A549 (cell line): ENCODE measurements at regions not wholly inside any gene's neighbourhood (a gene's known extent, or its start where the extent isn't known, plus 50 kb on each side); places are given as distances from the start of the nearest gene placed in this dataset.

Experiments used
- ATAC-seq, 2 experiments: fragments of 200-7000 bp in 1 of 2; fragments of >200 bp in 1 of 2; cut with Nextera tagmentation in 1 of 2; cut with Tn5 transposase in 1 of 2; 3 replicates each; pipeline versions ENCODE4 v1.8.0 to v1.9.1; 2018 to 2020; ENCODE audit warnings: mild to moderate bottlenecking in 1 of 2, moderate library complexity in 1 of 2
- CTCF ChIA-PET: fragments of 300-600 bp; sonication (Branson Sonifier 250); formaldehyde crosslinking; extraction: SDS; loops from one replicate; lab custom pipeline; 2021; ENCODE audit warnings: antibody characterized with exemption, inconsistent platforms; lab: Yijun Ruan, JAX
- POLR2A ChIA-PET: fragments of 350-600 bp; formaldehyde crosslinking; extraction: SDS; loops from one replicate; lab custom pipeline; 2021; ENCODE audit warnings: antibody characterized with exemption, inconsistent platforms; lab: Yijun Ruan, JAX
- DNase-seq, 2 experiments: peaks; one replicate each; pipeline versions ENCODE4 v3.0.0 to v3.0.0-alpha.2; 2011 to 2016; ENCODE audit warnings: low read depth in 1 of 2, low spot score in 1 of 2
- FAIRE-seq: peaks from 2 replicates; lab custom pipeline; 2011; peaks lifted over from hg19 to GRCh38; lab: Jason Lieb, UNC
- H3K27ac ChIP-seq, 2 experiments: fragments of >200 bp; sonication (Bioruptor Twin); formaldehyde crosslinking; 3 replicates each; pipeline ENCODE4 v1.5.1; 2016 to 2017
- H3K4me1 ChIP-seq: fragments of >200 bp; sonication (Bioruptor Twin); formaldehyde crosslinking; 3 replicates; pipeline ENCODE4 v1.6.1; 2016
- H3K4me2 ChIP-seq: fragments of >200 bp; sonication (Bioruptor Twin); formaldehyde crosslinking; 3 replicates; pipeline ENCODE4 v1.6.1; 2016
- H3K4me3 ChIP-seq: fragments of >200 bp; sonication (Bioruptor Twin); formaldehyde crosslinking; 3 replicates; pipeline ENCODE4 v1.5.1; 2016
- H3K9me3 ChIP-seq: fragments of >200 bp; sonication (Bioruptor Twin); formaldehyde crosslinking; 3 replicates; pipeline ENCODE4 v1.6.1; 2016
- BHLHE40 ChIP-seq: IDR thresholded peaks from 2 replicates; pipeline ENCODE4 v1.6.1; 2012; ENCODE audit warnings: low read depth, low read length, inconsistent platforms
- CBX2 ChIP-seq: fragments of 200-600 bp; sonication (generic); IDR thresholded peaks from 2 replicates; pipeline ENCODE4 v1.6.1; 2016; ENCODE audit warnings: low read depth, mild to moderate bottlenecking, borderline replicate concordance
- CHD2 ChIP-seq: fragments of 150-350 bp; IDR thresholded peaks from 2 replicates; pipeline ENCODE4 v1.6.1; 2014; ENCODE audit warnings: low read length; ENCODE audit not compliant: partially characterized antibody
- E2F6 ChIP-seq: IDR thresholded peaks from 2 replicates; pipeline ENCODE4 v1.6.1; 2012; ENCODE audit warnings: low read depth, borderline replicate concordance
- EHMT2 ChIP-seq: fragments of 200-600 bp; sonication (generic); IDR thresholded peaks from 2 replicates; pipeline ENCODE4 v1.6.1; 2016; ENCODE audit warnings: antibody characterized with exemption, low read depth, mild to moderate bottlenecking, moderate library complexity
- FOSB ChIP-seq: fragments of 250-450 bp; sonication (Bioruptor Pico); IDR thresholded peaks from 2 replicates; pipeline ENCODE4 v1.5.0; 2020; ENCODE audit warnings: mild to moderate bottlenecking, moderate library complexity
- HOXB13 ChIP-seq: fragments of 250-450 bp; sonication (Bioruptor Pico); IDR thresholded peaks from 2 replicates; pipeline ENCODE4 v1.5.0; 2020; ENCODE audit warnings: low read depth, mild to moderate bottlenecking, moderate library complexity
- HOXB5 ChIP-seq: fragments of 250-450 bp; sonication (Bioruptor Pico); IDR thresholded peaks from 2 replicates; pipeline ENCODE4 v1.5.0; 2020; ENCODE audit warnings: mild to moderate bottlenecking, moderate library complexity
- JUN ChIP-seq, 2 experiments: fragments of >200 bp; sonication (Bioruptor Twin); formaldehyde crosslinking; IDR thresholded peaks; 2 replicates in 1 of 2; 3 replicates in 1 of 2; pipeline ENCODE4 v1.6.1; 2016 to 2017
- KDM1A ChIP-seq: fragments of 200-600 bp; sonication (generic); IDR thresholded peaks from 2 replicates; pipeline ENCODE4 v1.6.1; 2016; ENCODE audit warnings: low read depth, mild to moderate bottlenecking
- MAFK ChIP-seq: fragments of 450-650 bp; IDR thresholded peaks from 2 replicates; pipeline ENCODE4 v1.6.1; 2014; ENCODE audit not compliant: partially characterized antibody
- MAX ChIP-seq: IDR thresholded peaks from 2 replicates; pipeline ENCODE4 v1.6.1; 2012
- PHF8 ChIP-seq: fragments of 200-600 bp; sonication (generic); IDR thresholded peaks from 2 replicates; pipeline ENCODE4 v1.6.1; 2016; ENCODE audit warnings: low read depth, mild to moderate bottlenecking, antibody characterized with exemption, moderate library complexity, borderline replicate concordance
- POLR2AphosphoS2 ChIP-seq: conservative IDR thresholded peaks from 2 replicates; pipeline ENCODE4 v1.6.1; 2012; ENCODE audit warnings: low read length, improper control_type of control experiment, inconsistent platforms
- RARB ChIP-seq: fragments of 250-450 bp; sonication (Bioruptor Pico); IDR thresholded peaks from 2 replicates; pipeline ENCODE4 v1.8.0; 2021; ENCODE audit warnings: mild to moderate bottlenecking, moderate library complexity
- RCOR1 ChIP-seq: fragments of 150-350 bp; IDR thresholded peaks from 2 replicates; pipeline ENCODE4 v1.6.1; 2014; ENCODE audit warnings: antibody characterized with exemption, low read length, low read depth
- REST ChIP-seq: fragments of 200-600 bp; sonication (generic); IDR thresholded peaks from 2 replicates; pipeline ENCODE4 v1.6.1; 2016; ENCODE audit warnings: antibody characterized with exemption, mild to moderate bottlenecking, moderate library complexity
- SREBF2 ChIP-seq: fragments of 450-650 bp; IDR thresholded peaks from 2 replicates; pipeline ENCODE4 v1.6.1; 2014; ENCODE audit warnings: mild to moderate bottlenecking, moderate library complexity
- ZC3H11A ChIP-seq: fragments of 450-650 bp; IDR thresholded peaks from 2 replicates; pipeline ENCODE4 v1.6.1; 2014; ENCODE audit warnings: antibody characterized with exemption, mild to moderate bottlenecking
- ZNF302 ChIP-seq: fragments of 250-450 bp; sonication (Bioruptor Pico); IDR thresholded peaks from 2 replicates; pipeline ENCODE4 v1.9.0; 2021; ENCODE audit warnings: inconsistent platforms, mild to moderate bottlenecking, moderate library complexity
- ZSCAN20 ChIP-seq: fragments of 250-450 bp; sonication (Bioruptor Pico); IDR thresholded peaks from 2 replicates; pipeline ENCODE4 v1.8.0; 2022; ENCODE audit warnings: mild to moderate bottlenecking, moderate library complexity
- whole genome bisulfite sequencing: methylation state at CpG from one replicate; pipeline ENCODE4 v1.1.6; 2017; ENCODE audit errors: missing lambda C conversion rate; 5-methylcytosine and 5-hydroxymethylcytosine counted together
- TF ChIP-seq, protein P1 (sequence below): fragments of 250-450 bp; sonication (Bioruptor Pico); IDR thresholded peaks from 2 replicates; pipeline ENCODE4 v1.5.0; 2021; ENCODE audit warnings: mild to moderate bottlenecking, moderate library complexity, borderline replicate concordance

- no peak for TF ChIP-seq REST
- no peak for TF ChIP-seq SREBF2
- no peak for TF ChIP-seq HOXB5
- no peak for TF ChIP-seq JUN (IDR thresholded peaks at IDR 0.05)
- TF ChIP-seq RARB = no peak
- no peak for TF ChIP-seq ZC3H11A
- no peak for TF ChIP-seq HOXB13
- no peak for TF ChIP-seq E2F6
- TF ChIP-seq ZSCAN20 (CRISPR knock-in tag) = no peak
- TF ChIP-seq FOSB = no peak
Measured at GRCh38 chr6:82057846-82058554, 189.5 kb downstream of the IBTK start (continued).

- ATAC-seq (no peak), FAIRE-seq (no peak), DNase-seq (no peak)
- POLR2A ChIA-PET = no interaction called here
- TF ChIP-seq MAX (no peak), CHD2 (no peak), ZSCAN20 (CRISPR knock-in tag) (no peak), BHLHE40 (no peak), POLR2AphosphoS2 (no peak), EHMT2 (no peak), MAFK (no peak), ZNF302 (no peak), KDM1A (no peak), CBX2 (no peak), RCOR1 (no peak), REST (no peak), PHF8 (no peak)
- TF ChIP-seq, protein P1, sequence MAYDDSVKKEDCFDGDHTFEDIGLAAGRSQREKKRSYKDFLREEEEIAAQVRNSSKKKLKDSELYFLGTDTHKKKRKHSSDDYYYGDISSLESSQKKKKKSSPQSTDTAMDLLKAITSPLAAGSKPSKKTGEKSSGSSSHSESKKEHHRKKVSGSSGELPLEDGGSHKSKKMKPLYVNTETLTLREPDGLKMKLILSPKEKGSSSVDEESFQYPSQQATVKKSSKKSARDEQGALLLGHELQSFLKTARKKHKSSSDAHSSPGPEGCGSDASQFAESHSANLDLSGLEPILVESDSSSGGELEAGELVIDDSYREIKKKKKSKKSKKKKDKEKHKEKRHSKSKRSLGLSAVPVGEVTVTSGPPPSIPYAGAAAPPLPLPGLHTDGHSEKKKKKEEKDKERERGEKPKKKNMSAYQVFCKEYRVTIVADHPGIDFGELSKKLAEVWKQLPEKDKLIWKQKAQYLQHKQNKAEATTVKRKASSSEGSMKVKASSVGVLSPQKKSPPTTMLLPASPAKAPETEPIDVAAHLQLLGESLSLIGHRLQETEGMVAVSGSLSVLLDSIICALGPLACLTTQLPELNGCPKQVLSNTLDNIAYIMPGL (CRISPR knock-in tag) = no peak
- Histone ChIP-seq H3K9me3 (no peaks in the 10 kb centered on the region), H3K4me3 (no peak overlapping the region), H3K4me2 (no peak overlapping the region), H3K4me1 (no peaks in the 10 kb centered on the region), H3K27ac (no peak overlapping the region)
- CTCF ChIA-PET = no interaction called here
- WGBS = 38% methylated on average over 1 of the region's 1 CpG
Measured at GRCh38 chr6:82056567-82056966, 191.0 kb downstream of the IBTK start.
